HTR-8/SVneo (cell line): ENCODE measurements at regions not wholly inside any gene's neighbourhood (a gene's known extent, or its start where the extent isn't known, plus 50 kb on each side); places are given as distances from the start of the nearest gene placed in this dataset.
"Not testable (repeated sequence)": the region's sequence is repeated elsewhere in the genome, so short reads cannot be mapped to it uniquely, and the experiment has no call there.

ENCODE experiments used
- DNase-seq: peaks from one replicate; pipeline ENCODE4 v3.0.0; 2011; ENCODE audit warnings: low spot score, mixed read lengths; ENCODE audit not compliant: insufficient read length
- FAIRE-seq: peaks from 2 replicates; lab custom pipeline; 2011; peaks lifted over from hg19 to GRCh38; lab: Jason Lieb, UNC

DNA sequence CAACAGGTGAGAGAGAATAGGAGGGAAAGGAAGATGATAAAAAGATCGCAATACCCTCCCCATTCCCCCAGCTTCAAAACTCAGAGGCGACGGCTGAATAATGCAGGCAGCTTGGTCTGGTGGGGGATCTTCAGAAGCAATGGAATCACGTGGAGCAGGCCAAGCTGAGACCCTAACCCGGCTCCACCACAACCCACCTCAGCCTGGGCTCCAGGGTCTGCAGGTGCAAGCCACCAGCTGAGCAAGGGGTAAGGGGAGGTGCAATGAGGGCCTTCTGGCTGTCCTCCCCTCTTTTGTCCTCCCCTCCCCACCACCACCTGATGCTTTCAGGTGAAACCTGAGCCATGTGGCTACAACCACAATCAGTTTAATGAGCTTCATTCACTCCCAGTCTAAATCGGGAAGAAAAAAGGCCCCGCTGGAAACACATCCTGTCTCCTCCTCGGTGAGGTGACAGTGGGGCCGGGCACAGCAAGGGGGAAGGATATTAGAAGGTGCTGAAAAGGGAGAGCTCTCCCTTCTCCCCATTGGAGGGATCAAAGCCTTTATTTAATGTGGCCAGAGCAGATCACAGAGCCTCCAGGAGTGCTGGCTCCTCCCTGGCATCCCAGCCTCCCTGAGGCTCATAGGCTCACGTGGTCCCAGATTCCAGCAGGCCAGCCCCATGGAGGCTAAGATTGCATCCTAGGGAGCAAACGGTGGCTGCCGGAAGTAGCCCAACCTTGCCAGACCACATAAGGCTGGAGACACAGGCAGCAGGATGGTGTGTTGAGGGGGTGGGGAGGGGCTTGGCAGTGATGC, 261.0 kb downstream of the SOX9 start:
- FAIRE-seq, result no peak
- no peak for DNase-seq

DNA sequence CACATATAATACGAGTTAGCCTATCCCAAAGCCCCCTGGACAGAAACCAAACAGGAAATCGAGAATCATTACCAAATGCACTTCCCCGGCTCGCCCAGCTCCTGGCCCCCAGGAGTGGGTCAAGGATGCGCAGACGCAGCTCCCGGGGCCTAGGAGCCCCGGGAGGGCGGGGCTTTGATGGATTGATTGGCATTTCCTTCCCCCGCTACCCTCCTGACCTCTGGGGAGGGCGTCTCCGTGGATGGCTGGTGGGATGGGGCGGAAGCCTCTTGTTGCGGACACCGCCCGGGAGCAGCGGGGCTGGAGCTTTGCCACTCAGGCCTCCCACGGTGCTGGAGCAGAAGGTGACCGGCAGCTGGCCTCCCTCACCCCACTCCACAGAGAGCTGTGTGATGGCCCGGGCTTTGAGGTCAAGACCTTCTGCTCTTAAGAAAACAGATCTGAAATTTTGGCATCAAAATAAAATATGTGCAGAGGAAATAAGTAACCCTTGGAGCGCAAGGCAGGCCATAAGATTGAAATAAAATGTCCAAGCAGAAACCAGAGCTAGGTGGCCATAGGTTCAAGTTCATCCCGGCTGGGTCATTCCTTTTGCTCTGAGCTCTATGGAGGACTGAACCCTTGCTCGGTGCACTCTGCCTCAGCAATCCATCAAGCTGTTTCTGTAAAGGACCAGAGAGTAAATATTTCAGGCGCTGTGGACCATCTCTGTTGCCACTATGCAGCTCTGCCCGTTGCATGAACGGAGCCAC, 262.3 kb downstream of the SOX9 start:
- no peak for FAIRE-seq

GRCh38 chr17:72385475-72385874, 264.7 kb downstream of the SOX9 start:
- DNase-seq, result no peak
- no peak for FAIRE-seq

More for the DNA sequence above, 262.3 kb downstream of the SOX9 start:
- DNase-seq, result no peak

GRCh38 chr17:72386173-72386572, 265.4 kb downstream of the SOX9 start:
- FAIRE-seq, DNase-seq: not testable (repeated sequence)

- FAIRE-seq (no peak), DNase-seq (no peak)
Observed at GRCh38 chr17:72386619-72387237, 265.9 kb downstream of the SOX9 start.

DNA sequence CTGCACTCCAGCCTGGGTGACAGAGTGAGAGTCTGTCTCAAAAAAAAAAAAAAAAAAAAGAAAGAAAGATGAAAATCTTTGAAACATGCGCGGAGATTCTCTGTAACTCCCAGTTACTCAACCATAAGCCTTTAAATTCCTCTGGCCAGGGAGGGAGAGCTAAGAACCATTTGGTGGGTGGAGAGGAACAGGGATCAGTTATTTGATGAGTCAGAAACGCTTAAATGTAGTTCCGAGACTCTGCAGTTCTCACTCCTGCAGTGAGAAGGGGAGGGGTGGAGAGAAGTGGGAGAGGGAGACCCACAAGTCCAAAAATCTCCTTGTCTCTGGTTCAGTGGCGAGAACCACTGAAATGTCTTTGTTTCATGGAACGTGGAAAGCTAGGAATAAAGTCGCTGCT, 266.7 kb downstream of the SOX9 start:
- FAIRE-seq (no peak), DNase-seq (peak; percentile 88)

GRCh38 chr17:72387969-72388368, 267.1 kb downstream of the SOX9 start:
- DNase-seq, result no peak
- FAIRE-seq, result no peak

- DNase-seq (no peak), FAIRE-seq (peak; percentile 82)
Observed at GRCh38 chr17:72388765-72389473, 268.1 kb downstream of the SOX9 start.

DNA sequence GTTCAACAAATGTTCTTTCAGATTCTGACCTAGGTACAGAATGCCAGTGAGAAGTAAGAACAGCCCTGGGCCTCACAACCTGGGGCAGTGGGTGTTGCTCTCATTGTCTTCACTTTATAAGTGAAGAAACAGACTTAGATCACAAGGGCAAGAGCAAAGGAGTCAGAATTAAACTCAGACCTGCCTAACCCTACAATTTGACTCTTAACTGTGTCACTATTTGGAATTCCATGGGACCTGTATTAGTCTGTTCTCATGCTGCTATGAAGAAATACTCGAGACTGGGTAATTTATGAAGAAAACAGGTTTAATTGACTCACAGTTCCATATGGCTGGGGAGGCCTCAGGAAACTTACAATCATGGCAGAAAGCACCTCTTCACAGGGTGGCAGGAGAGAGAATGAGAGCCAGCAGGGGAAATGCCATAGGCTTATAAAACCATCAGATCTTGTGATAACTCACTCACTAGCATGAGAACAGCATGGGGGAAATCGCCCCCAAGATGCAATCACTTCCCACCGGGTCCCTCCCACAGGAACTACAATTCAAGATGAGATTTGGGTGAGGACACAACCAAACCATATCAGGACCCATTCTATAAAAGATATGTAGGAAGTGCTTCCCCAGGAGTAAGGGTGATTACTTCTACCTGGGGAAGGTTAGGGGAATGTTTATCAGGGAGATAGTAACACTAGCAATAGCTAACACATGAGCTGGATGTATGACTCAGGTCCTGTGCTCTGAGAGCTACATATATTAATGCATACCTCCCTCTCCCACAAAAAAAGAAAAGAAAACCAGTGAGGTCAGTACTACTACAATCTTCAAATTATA, 270.1 kb downstream of the SOX9 start:
- no peak for DNase-seq
- FAIRE-seq, result no peak

DNA sequence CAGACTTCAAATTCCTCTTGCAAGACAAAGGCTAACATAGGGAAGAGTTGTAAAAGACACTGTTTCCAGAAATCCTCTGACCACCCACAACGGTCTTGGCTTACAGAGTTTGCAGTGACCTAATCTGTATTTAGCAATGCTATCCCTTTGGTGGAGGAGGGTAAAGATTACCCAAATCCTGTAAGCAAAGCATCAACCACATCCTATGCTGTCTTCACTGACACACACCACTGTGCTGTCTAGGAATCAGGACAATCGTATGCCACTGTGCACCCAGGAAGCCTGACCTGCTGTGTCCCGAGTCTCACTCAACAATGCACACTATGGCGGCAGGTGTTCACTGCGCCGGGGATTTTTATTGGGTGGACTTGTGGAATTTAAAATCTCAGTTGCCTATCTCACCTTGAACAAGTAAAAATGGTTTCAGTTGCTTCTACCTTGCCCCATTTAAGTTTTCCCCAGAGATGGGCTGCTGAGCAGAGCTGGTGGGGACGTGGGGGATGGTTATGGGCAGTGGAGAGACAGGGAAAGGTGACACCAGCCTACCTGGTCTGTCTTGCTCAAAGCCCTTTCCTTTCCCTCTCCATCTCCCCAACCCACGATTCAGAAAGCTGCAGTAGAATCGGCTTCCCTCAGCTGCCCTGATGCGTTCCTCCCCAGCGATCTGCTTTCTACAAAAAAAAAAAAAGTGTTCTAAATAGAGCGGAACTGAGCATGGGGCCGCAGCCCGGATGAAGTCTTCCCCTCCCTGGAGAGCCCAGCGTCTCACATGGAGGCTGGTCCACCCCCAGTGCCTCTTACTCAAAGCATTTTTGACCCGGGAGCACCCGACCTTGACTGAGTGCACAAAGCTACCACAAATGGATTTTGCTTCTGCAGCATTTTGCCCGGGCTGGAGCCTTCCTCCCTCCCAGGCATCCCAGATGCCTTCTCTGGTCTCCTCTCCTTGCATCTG, 271.5 kb downstream of the SOX9 start:
- FAIRE-seq, result peak; percentile 49

DNA sequence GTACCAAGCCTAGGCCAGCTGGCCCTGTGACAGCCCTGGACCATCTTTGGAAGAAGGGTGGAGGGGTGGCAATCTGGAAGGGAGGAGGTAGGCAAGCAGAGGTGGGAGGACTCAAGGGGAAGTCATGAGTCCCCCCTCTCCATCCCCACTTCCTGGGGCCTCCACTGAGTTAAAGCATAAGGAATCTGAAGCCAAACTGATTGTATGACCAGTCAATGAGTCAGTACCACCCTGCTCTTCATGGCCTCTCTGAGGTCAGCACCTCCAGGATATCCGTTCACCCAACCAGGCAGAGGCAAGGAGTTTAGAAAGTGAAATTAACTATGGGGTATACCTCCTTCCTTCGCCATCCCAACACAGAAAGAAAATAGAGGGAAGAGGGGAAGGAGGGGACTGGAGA, 272.7 kb downstream of the SOX9 start:
- DNase-seq, result peak; percentile 80
- FAIRE-seq, result peak; percentile 87

More for the DNA sequence above, 271.5 kb downstream of the SOX9 start:
- DNase-seq, result no peak

DNA sequence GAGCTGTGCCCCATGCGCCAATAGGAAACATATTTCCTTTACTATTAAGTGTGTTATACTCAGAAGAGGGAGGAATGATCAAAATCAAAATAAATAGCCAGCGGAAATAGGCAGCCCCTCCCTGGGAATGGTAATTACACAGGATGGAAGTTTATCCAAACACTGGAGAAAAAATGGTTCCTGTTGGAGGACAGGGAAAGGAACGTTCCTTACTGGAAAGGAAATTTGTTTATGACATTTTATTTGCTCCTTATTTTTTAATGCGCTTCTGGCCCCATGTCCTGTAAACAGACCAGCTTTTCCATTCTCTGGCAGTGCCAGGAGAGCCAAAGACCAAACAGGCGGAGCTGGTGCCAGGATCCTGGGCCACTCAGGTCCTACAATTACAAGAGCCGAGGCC, 273.7 kb downstream of the SOX9 start:
- no peak for FAIRE-seq
- DNase-seq, result no peak

DNA sequence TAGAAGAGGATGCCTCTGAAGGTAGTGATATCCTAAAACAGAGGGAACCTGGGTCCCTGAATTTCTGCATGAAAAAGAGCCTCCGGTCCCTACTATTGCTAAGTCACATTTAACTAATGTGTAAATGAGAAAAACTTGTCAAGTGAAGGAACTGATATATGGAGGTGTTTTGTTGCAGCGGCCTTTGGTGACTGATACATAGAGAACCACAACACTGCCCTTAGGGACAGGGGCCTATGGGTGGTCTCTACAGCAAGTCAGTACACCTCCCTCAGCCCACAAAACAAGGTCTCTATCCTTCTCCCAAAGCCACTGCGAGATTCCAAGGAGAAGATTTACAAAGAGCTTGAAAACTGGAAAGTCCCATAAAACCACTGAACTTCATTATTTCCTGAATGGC, 275.3 kb downstream of the SOX9 start:
- DNase-seq, result no peak
- FAIRE-seq, result no peak

DNA sequence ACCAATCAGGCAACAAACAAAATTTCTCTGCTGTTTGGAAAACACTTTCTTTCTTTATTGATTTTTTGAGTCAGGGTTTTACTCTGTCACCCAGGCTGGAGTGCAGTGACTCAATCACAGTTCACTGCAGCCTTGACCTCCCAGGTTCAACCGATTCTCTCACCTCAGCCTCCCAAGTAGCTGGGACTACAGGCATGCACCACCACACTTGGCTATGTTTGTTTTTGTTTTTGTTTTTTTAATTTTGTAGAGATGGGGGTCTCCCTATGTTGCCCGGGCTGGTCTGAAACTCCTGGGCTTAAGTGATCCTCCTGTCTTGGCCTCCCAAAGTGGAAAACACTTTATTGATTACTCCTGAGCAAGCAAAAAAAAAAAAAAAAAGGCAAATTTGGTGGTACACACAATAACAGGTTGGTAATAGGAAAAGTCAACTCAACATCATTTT, 276.4 kb downstream of the SOX9 start:
- no peak for DNase-seq
- FAIRE-seq, result no peak

GRCh38 chr17:72397687-72398086, 276.9 kb downstream of the SOX9 start:
- FAIRE-seq (no peak), DNase-seq (no peak)

- no peak for DNase-seq
- no peak for FAIRE-seq
Observed at GRCh38 chr17:72399023-72399607, 278.3 kb downstream of the SOX9 start.

DNA sequence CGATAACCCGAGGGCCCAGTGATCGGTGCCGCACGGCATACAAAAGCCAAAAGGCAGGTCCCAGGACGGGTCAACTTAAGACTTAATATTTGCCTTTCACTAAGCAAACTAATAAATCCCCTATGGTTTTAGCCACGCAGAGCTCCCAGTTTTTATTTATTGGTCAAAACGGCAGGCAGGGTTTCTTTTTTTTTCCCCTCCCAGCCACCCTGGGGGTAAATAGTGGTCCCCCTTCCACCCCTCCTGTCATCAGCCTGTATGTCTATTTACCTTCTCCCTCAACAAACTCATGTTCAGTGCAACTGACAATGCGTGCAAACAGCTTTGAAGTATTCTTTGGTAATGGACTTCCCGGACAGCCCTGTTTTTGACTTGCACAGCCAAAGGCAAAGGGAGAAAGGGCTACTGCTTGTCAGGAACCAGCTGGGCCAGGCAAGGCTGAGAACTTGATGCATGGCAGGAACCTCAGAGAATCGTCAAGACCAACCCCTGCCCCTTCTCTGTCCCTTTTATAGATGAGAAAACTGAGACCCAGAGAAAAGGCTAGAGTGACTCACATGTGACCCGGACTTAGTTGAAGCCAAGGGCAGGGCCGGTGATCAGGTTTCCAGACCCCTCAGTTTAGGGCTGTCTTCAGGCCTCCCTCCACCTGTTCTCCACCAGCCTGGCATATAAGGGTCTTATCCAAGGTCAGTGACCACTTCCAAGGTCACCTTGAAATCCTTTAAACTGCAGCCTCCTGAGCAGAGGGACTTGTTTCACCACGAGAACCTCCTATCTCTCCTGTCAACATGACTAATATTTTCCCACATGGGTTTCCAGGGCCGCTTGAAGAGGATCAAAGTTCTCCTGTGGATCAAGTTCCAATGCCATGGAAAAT, 279.0 kb downstream of the SOX9 start:
- FAIRE-seq (no peak), DNase-seq (no peak)
